Keratinocyte (primary cell): ENCODE measurements at regions not wholly inside any gene's neighbourhood (a gene's known extent, or its start where the extent isn't known, plus 50 kb on each side); places are given as distances from the start of the nearest gene placed in this dataset.

Experiments
- DNase-seq: peaks from one replicate; pipeline ENCODE4 v3.0.0-alpha.2; 2011; ENCODE audit warnings: low read depth, missing footprints, low spot score
- FAIRE-seq: peaks from 2 replicates; lab custom pipeline; 2011; peaks lifted over from hg19 to GRCh38; lab: Jason Lieb, UNC
- H2AFZ ChIP-seq: 2 replicates; pipeline ENCODE4 v1.6.0; 2012; ENCODE audit warnings: low read length, control low read depth, inconsistent platforms; ENCODE audit not compliant: control insufficient read depth
- H3K27ac ChIP-seq: 2 replicates; pipeline ENCODE4 v1.5.1; 2011; ENCODE audit warnings: low read length; ENCODE audit not compliant: control insufficient read depth, insufficient read depth
- H3K27me3 ChIP-seq: 3 replicates; pipeline ENCODE4 v1.6.0; 2011; ENCODE audit warnings: low read length; ENCODE audit not compliant: control insufficient read depth, insufficient read depth; ENCODE audit errors: extremely low read depth
- H3K36me3 ChIP-seq, 2 experiments: 2 replicates in 1 of 2; 3 replicates in 1 of 2; pipeline ENCODE4 v1.5.1; 2011; ENCODE audit warnings: low read length in 2 of 2, mild to moderate bottlenecking in 1 of 2; ENCODE audit not compliant: control insufficient read depth in 2 of 2, insufficient read depth in 2 of 2; ENCODE audit errors: extremely low read depth in 1 of 2
- H3K4me1 ChIP-seq: 3 replicates; pipeline ENCODE4 v1.5.1; 2011; ENCODE audit warnings: low read length; ENCODE audit not compliant: control insufficient read depth, insufficient read depth; ENCODE audit errors: extremely low read depth
- H3K4me2 ChIP-seq: 3 replicates; pipeline ENCODE4 v1.6.0; 2011; ENCODE audit warnings: low read depth, low read length; ENCODE audit not compliant: control insufficient read depth, insufficient read depth; ENCODE audit errors: extremely low read depth
- H3K4me3 ChIP-seq, 3 experiments: fragments of 200-600 bp in 1 of 3; sonication (generic) in 1 of 3; 2 replicates in 2 of 3; 3 replicates in 1 of 3; pipeline ENCODE4 v1.5.1; 2011 to 2016; ENCODE audit warnings: low read length in 3 of 3, mild to moderate bottlenecking in 3 of 3, control low read depth in 2 of 3, inconsistent platforms in 1 of 3, low read depth in 1 of 3, mixed read lengths in 1 of 3, mixed run types in 1 of 3, moderate library complexity in 1 of 3; ENCODE audit not compliant: control insufficient read depth in 2 of 3, insufficient read depth in 2 of 3; ENCODE audit errors: extremely low read depth in 1 of 3
- H3K79me2 ChIP-seq: 2 replicates; pipeline ENCODE4 v1.6.0; 2012; ENCODE audit warnings: low read length; ENCODE audit not compliant: control insufficient read depth, insufficient read depth
- H3K9ac ChIP-seq: 3 replicates; pipeline ENCODE4 v1.6.0; 2011; ENCODE audit warnings: low read length; ENCODE audit not compliant: control insufficient read depth, insufficient read depth; ENCODE audit errors: extremely low read depth
- H3K9me1 ChIP-seq: 3 replicates; pipeline ENCODE4 v1.6.0; 2011; ENCODE audit warnings: low read length; ENCODE audit not compliant: control insufficient read depth, insufficient read depth; ENCODE audit errors: extremely low read depth
- H3K9me3 ChIP-seq: 2 replicates; pipeline ENCODE4 v1.5.1; 2012; ENCODE audit warnings: low read depth, low read length; ENCODE audit not compliant: control insufficient read depth
- H4K20me1 ChIP-seq: 3 replicates; pipeline ENCODE4 v1.6.0; 2011; ENCODE audit warnings: low read length; ENCODE audit not compliant: control insufficient read depth, insufficient read depth; ENCODE audit errors: extremely low read depth
- CTCF ChIP-seq, 3 experiments: IDR thresholded peaks in 1 of 3; conservative IDR thresholded peaks in 1 of 3; optimal IDR thresholded peaks in 1 of 3; 2 replicates in 2 of 3; 3 replicates in 1 of 3; pipeline versions ENCODE3 to v1.5.1; 2011; ENCODE audit warnings: low read length in 3 of 3, mild to moderate bottlenecking in 3 of 3, moderate library complexity in 2 of 3, control low read depth in 1 of 3, inconsistent platforms in 1 of 3; ENCODE audit not compliant: insufficient read depth in 2 of 3; ENCODE audit errors: extremely low read depth in 1 of 3
- EZH2 ChIP-seq: IDR thresholded peaks from one replicate; pipeline ENCODE4 v1.6.1; 2012; ENCODE audit warnings: inconsistent platforms, mild to moderate bottlenecking, low read length, moderate library complexity
- dilution Hi-C: fragments of 300-500 bp; cut with MboI; formaldehyde crosslinking; loops from one replicate; pipeline ENCODE4 v1.7.0; 2020; ENCODE audit warnings: low sequenced_read_pairs; ENCODE audit not compliant: extremely low pct_ligation_motif_present

- Histone ChIP-seq H3K79me2 (no peaks in the 10 kb centered on the region), H3K9ac (no peak overlapping the region), H3K9me1 (no peaks in the 10 kb centered on the region), H3K36me3 (no peaks in the 10 kb centered on the region), H3K9me3 (no peaks in the 10 kb centered on the region), H4K20me1 (no peaks in the 10 kb centered on the region), H2AFZ (no peak overlapping the region), H3K4me3 (no peak overlapping the region), H3K27ac (no peak overlapping the region), H3K4me2 (no peak overlapping the region), H3K4me1 (no peaks in the 10 kb centered on the region), H3K27me3 (no peaks in the 10 kb centered on the region)
- FAIRE-seq: no peak
- TF ChIP-seq CTCF (optimal IDR thresholded peaks at IDR 0.05 in 1 of 3, IDR thresholded peaks at IDR 0.05 in 1 of 3, conservative IDR thresholded peaks at IDR 0.05 in 1 of 3; ENCODE audit: extremely low read depth in 1 of 3, insufficient read depth in 2 of 3, low read length in 3 of 3) (no peak), EZH2 (no peak)
- dilution Hi-C loops: no loop called here
- DNase-seq: no peak
These were observed 267.5 kb downstream of the FAT4 start for GRCh38 chr4:125582302-125582701.

DNA sequence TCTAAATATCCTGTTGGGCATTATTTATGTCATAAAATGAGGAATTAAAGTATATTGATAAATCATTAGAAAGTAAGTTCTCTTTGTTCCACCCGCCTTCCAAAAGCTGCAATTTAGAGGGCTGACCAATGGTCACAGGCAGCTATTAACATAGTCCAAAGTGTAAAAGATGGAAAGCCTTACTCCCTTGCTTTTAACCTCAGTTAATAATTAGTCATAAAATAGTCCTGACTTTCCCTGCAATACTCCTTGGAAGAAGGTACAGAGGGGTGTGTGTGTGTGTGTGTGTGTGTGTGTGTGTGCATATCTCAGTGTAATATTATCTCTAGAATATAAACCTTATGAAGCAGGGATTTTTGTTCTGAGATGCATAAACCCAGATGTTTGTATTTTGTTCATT lies 275.4 kb downstream of the FAT4 start:
- DNase-seq (no peak), FAIRE-seq (no peak)
- Histone ChIP-seq H2AFZ (no peak overlapping the region), H3K4me1 (no peaks in the 10 kb centered on the region), H3K9me3 (no peaks in the 10 kb centered on the region), H3K79me2 (no peaks in the 10 kb centered on the region), H3K9ac (no peak overlapping the region), H3K27me3 (no peaks in the 10 kb centered on the region), H3K4me3 (no peak overlapping the region), H4K20me1 (no peaks in the 10 kb centered on the region), H3K27ac (no peak overlapping the region), H3K9me1 (no peaks in the 10 kb centered on the region), H3K4me2 (no peak overlapping the region), H3K36me3 (no peaks in the 10 kb centered on the region)
- dilution Hi-C loops: no loop called here
- TF ChIP-seq EZH2 (no peak), CTCF (optimal IDR thresholded peaks at IDR 0.05 in 1 of 3, IDR thresholded peaks at IDR 0.05 in 1 of 3, conservative IDR thresholded peaks at IDR 0.05 in 1 of 3; ENCODE audit: extremely low read depth in 1 of 3, insufficient read depth in 2 of 3, low read length in 3 of 3) (no peak)
